OCI-LY3 (cell line): ENCODE measurements at regions not wholly inside any gene's neighbourhood (a gene's known extent, or its start where the extent isn't known, plus 50 kb on each side); places are given as distances from the start of the nearest gene placed in this dataset.

ENCODE experiments used
- EZH2phosphoT487 ChIP-seq: fragments of 200-600 bp; shearing (Covaris generic); IDR thresholded peaks from 2 replicates; pipeline ENCODE4 v1.6.1; 2018; ENCODE audit warnings: antibody characterized with exemption, mixed run types, low read depth
- TF ChIP-seq, protein P1 (sequence below): fragments of 200-600, 300-600 bp; sonication (generic); IDR thresholded peaks from 2 replicates; pipeline ENCODE4 v1.5.1; 2014; ENCODE audit warnings: antibody characterized with exemption, low read length, low read depth

GRCh38 chr6:170057034-170057734, 233.7 kb downstream of the DLL1 start:
- TF ChIP-seq, protein P1, sequence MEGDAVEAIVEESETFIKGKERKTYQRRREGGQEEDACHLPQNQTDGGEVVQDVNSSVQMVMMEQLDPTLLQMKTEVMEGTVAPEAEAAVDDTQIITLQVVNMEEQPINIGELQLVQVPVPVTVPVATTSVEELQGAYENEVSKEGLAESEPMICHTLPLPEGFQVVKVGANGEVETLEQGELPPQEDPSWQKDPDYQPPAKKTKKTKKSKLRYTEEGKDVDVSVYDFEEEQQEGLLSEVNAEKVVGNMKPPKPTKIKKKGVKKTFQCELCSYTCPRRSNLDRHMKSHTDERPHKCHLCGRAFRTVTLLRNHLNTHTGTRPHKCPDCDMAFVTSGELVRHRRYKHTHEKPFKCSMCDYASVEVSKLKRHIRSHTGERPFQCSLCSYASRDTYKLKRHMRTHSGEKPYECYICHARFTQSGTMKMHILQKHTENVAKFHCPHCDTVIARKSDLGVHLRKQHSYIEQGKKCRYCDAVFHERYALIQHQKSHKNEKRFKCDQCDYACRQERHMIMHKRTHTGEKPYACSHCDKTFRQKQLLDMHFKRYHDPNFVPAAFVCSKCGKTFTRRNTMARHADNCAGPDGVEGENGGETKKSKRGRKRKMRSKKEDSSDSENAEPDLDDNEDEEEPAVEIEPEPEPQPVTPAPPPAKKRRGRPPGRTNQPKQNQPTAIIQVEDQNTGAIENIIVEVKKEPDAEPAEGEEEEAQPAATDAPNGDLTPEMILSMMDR = no peak
- no peak for TF ChIP-seq EZH2phosphoT487
